ENCODE measurements at regions not wholly inside any gene's neighbourhood (a gene's known extent, or its start where the extent isn't known, plus 50 kb on each side); places are given as distances from the start of the nearest gene placed in this dataset.

GRCh38 chr13:33518452-33518851 is 232.9 kb upstream of the STARD13 start:
- no peak for TF ChIP-seq CTCF (IDR thresholded peaks at IDR 0.05)
- no peak for TF ChIP-seq POLR2A (IDR thresholded peaks at IDR 0.05)
- TF ChIP-seq EP300 (IDR thresholded peaks at IDR 0.05) = no peak

Data from ovary (tissue), 3 donors.